ENCODE measurements at regions not wholly inside any gene's neighbourhood (a gene's known extent, or its start where the extent isn't known, plus 50 kb on each side); places are given as distances from the start of the nearest gene placed in this dataset.

DNA sequence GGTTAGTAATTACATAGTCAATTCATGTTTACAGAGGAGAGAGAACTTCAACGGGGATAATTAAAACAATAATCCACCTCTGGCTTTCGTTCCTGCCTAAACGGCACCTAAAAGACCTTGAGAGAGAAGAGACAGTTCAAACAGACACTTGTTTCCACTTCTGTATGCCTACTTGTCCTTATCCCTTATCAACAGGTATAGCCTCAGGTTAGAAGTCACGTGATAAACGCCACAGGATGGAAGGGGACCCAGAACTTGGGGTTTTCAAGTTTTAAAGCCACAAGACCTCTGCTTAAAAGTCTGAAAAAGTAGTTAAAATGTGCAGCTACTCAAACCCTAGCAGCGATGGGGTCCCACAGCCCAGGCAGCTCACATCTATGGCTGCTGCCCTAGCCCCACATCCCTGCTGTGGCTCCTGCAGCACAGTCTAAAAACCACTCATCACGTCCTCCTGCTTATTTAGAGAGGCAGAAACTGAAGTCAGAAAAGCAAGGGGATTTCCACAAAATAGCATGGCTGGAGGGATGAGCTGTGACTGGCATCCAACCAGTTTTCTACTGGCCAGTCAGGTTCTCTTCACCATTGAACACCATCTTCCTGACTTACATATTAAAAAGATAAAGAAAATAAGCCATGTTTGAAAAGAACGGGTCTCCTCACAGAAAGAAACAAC lies 51.2 kb upstream of the SEC16B start:
- FAIRE-seq (no peak), DNase-seq (ENCODE audit: insufficient read length, low spot score) (no peak)
- TF ChIP-seq, protein P1, sequence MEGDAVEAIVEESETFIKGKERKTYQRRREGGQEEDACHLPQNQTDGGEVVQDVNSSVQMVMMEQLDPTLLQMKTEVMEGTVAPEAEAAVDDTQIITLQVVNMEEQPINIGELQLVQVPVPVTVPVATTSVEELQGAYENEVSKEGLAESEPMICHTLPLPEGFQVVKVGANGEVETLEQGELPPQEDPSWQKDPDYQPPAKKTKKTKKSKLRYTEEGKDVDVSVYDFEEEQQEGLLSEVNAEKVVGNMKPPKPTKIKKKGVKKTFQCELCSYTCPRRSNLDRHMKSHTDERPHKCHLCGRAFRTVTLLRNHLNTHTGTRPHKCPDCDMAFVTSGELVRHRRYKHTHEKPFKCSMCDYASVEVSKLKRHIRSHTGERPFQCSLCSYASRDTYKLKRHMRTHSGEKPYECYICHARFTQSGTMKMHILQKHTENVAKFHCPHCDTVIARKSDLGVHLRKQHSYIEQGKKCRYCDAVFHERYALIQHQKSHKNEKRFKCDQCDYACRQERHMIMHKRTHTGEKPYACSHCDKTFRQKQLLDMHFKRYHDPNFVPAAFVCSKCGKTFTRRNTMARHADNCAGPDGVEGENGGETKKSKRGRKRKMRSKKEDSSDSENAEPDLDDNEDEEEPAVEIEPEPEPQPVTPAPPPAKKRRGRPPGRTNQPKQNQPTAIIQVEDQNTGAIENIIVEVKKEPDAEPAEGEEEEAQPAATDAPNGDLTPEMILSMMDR (IDR thresholded peaks at IDR 0.05; ENCODE audit: insufficient read depth, missing control alignments) = no peak

DNA sequence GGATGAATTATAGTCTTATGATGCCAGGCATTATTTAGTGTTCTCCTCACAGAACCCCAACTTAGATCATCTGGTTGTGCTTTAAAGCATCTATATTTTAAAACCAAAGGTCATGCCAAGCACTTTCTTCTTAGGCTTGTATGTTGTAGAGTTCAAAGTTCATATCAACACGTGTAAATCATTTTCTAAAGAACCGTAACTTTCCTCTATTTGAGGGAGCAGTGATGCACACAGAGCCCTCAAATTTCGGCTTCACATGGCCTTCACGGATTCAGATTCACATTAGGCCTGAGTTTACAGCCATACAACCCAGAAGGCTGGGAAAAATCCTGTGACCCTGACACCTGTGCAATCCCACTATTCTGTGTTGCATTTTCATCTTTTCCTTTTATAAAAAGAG lies 52.1 kb upstream of the SEC16B start:
- TF ChIP-seq, protein P1 (IDR thresholded peaks at IDR 0.05; ENCODE audit: insufficient read depth, missing control alignments) = no peak
- FAIRE-seq (no peak), DNase-seq (ENCODE audit: insufficient read length, low spot score) (no peak)

DNA sequence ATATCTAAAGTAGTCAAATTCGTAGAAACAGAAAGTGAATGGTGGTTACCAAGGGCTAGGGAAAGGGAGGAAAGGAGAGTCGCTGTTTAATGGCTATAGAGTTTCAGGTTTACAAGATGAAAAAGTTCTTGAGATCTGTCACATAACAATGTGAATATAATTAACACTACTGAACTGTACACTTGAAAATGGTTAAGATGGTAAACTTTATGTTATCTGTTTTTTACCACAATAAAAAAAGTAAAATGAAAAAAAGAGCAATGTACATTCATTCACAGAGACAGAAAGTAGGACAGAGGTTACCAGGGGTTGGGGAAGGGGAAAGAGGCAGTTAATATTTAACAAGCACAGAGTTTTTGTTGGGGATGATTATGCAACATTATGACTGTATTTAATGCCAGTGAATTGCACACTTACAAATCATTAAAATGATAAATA lies 53.3 kb upstream of the SEC16B start:
- DNase-seq (ENCODE audit: insufficient read length, low spot score) (no peak), FAIRE-seq (no peak)
- TF ChIP-seq, protein P1 (IDR thresholded peaks at IDR 0.05; ENCODE audit: insufficient read depth, missing control alignments) = no peak

DNA sequence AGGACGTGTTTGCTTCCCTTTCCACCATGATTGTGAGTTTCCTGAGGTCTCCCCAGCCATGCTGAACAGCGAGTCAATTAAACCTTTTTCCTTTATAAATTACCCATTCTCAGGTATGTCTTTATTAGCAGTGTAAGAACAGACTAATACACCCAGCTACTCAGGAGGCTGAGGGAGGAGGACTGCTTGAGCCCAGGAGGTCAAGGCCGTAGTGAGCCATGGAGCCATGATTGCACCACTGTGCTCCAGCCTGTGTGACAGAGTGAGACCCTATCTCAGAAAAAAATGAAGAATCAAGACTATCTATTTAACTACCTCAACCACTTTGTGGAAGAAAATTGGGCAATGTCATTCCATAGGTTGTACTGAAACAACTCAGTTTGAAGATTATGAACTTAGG lies 54.6 kb upstream of the SEC16B start:
- TF ChIP-seq, protein P1 (IDR thresholded peaks at IDR 0.05; ENCODE audit: insufficient read depth, missing control alignments) = no peak
- DNase-seq (ENCODE audit: insufficient read length, low spot score) = no peak
- FAIRE-seq = no peak

DNA sequence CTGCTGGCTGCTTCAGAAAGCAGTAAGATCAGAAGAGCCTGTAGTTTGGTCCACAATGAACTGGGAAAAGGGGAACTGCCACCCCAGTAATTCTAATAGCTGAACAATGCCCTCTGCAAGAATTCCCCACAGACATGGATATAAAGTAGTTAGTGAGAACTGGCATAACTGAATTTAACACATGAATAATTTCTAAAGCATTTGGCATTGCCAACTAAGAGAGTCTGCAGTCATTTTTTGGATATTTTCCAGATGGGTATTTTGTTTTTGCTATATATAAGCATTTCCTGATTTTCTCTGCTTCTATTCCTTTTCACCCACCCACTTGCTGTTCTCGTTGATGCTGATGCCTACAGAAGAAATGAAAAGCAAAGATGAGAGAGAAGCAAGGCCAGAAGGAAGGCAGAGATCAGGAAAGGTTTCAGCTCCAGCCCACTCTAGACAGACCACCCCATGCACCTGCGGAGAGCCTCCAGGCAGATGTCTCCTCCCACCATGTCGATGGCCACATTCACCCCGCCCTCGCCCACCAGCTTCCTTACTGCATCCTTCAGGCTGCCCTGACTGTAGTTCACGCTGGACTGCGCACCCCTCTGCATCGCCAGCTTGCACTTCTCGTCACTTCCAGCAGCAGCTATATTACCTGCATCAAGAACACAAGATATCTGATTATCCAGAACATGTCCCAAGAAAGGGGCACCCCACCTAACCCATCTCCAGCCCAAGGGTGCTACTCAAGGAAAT lies 55.9 kb upstream of the SEC16B start:
- no peak for FAIRE-seq
- TF ChIP-seq, protein P1 (IDR thresholded peaks at IDR 0.05; ENCODE audit: insufficient read depth, missing control alignments) = no peak

DNA sequence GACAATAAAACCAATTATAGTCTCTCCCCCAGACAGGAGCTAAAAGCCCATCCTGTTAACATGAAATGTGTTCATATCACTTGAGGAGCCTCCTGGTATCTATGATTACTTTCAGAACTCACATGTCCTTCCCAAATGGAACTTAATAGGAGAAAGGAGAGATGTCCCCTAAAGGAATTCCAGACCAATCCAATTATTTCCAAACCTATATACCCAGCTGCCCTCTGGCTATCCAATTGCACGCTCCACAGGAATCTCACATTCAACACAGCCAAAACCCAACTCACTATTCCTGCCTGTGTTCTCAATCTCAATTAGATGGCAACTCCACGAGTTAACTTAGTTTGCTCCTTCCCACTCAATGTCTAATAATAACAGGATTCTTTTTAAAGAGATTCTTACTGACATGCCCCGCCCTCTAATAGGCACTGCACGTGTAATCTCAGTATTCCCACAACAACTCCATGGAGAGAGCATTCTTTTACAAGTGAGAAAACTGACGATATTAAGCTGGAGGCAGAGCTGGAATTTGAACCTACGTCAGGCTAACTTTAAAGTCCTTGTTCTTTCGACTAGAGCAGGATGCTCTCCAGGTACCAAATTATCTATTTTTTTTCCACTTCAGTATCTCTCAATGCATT lies 59.1 kb upstream of the SEC16B start:
- DNase-seq (ENCODE audit: insufficient read length, low spot score) (no peak), FAIRE-seq (no peak)
- TF ChIP-seq, protein P1 (IDR thresholded peaks at IDR 0.05; ENCODE audit: insufficient read depth, missing control alignments) = no peak

More for the DNA sequence above, 55.9 kb upstream of the SEC16B start:
- no peak for DNase-seq (ENCODE audit: insufficient read length, low spot score)
